HG03039 (cell line): ENCODE measurements at regions not wholly inside any gene's neighbourhood (a gene's known extent, or its start where the extent isn't known, plus 50 kb on each side); places are given as distances from the start of the nearest gene placed in this dataset.
"Not testable (repeated sequence)": the region's sequence is repeated elsewhere in the genome, so short reads cannot be mapped to it uniquely, and the experiment has no call there.

Experiments
- ATAC-seq: cut with Tn5 transposase; IDR thresholded peaks from one replicate; pipeline ENCODE4 v1.9.1; 2021; ENCODE audit warnings: mild to moderate bottlenecking, moderate library complexity; ENCODE audit not compliant: unreplicated experiment

DNA sequence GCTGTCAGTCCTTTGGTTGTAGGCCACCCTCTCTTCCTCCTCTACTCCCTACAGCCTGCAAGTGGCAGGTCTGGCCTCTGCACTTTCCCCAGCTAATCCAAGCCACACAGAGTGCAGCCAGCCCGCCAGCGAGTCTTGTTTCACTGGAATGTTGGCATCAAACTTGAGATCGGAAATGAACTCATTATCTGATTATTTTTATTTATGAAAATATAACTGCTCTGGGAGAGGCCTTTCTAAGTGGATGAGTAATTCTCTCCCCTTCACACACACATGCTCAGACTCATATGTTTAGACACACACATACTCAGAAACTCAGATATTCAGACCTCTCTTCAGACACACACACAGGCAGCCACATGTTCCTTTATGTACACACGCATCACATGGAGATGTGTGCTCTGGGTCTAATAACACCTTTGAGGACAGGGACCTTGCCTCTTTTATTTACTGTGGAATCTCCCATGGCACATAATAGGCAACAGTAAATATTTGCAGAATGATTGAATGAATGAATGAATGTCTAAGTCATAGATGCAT is 151.3 kb downstream of the ZFP36L2 start:
- no peak for ATAC-seq

GRCh38 chr2:43074592-43075053 is 151.8 kb downstream of the ZFP36L2 start:
- ATAC-seq = no peak

DNA sequence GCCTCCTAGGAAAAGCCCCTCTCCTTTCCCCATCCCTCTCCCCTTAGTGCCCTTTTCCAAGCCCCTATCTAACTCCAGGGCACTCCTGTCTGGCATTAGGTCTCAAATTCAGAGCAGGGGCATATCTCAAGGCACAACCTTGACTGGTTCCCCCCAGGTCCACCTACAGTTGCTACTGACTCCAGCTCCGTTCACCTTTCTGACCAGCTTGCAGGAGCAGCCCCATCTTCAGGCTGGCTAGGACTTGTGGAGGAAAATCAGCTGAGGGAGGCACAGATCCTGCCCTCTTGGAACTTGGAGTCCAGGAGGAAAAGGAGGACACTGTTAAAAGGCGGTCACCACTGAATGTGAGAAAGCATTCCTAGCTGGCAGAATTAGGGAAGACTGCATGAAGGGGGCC is 152.4 kb downstream of the ZFP36L2 start:
- ATAC-seq = no peak

GRCh38 chr2:43073401-43073825 is 153.0 kb downstream of the ZFP36L2 start:
- no peak for ATAC-seq

GRCh38 chr2:43071599-43072550 is 154.5 kb downstream of the ZFP36L2 start:
- no peak for ATAC-seq

GRCh38 chr2:43070676-43071502 is 155.5 kb downstream of the ZFP36L2 start:
- ATAC-seq = no peak

DNA sequence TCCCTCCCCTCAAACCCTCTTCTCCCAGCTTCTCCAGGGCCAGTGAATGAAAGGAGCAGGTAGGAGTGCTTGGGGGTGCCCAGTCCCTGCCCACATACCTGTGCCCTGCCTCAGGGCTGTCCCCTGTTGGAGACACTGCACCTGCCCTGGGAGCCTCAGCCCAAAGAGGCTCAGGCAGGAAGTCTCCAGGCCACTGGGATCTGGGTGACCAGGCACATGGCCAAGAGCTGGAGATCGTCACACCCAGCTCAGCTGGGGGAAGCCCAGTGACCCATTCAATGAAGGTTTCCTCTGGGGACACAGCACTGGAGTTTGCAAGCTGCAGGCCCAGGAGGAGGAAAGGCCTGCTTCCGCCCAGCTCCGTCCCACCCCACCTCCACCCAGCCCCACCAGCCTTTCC is 156.4 kb downstream of the ZFP36L2 start:
- no peak for ATAC-seq

- ATAC-seq = no peak
These were observed 157.5 kb downstream of the ZFP36L2 start for GRCh38 chr2:43068631-43069517.

GRCh38 chr2:43068041-43068533 is 158.3 kb downstream of the ZFP36L2 start:
- ATAC-seq = no peak

DNA sequence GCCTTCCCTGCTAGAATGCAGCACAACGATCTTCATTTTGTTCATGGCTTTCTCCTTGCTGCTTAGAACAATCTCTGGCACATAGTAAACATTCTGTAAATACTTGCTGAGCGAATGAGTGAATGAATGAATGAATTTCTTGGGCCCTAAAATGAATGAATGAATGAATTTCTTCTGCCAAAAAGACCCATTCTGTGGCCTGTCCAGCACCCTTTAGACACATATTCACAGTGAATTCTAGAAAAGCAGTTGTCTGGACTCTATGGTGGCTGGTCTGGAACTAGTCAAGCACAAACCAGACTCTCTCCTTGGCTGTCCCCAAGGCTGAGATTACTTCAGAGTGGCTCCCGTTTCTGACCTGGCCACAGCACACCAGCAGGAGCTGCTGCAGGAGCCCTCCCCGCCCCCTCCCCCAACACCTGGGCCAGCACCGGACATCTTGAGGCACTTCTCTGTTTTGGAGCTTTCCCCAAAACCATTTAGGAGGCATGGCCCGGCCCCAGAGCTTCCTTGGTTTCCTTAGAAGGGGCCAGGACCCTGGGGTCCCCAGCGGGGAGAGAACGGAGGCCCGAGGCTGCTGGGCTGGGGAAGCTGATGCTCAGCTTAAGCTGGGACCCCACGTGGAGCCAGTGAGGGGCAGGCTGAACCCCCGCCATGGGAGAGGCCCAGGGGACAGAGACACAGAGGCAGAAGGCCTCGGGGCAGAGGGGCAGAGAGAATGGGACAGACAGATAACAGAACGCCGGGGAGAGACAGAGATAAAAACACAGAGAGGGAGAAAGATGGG is 159.0 kb downstream of the ZFP36L2 start:
- ATAC-seq = no peak

DNA sequence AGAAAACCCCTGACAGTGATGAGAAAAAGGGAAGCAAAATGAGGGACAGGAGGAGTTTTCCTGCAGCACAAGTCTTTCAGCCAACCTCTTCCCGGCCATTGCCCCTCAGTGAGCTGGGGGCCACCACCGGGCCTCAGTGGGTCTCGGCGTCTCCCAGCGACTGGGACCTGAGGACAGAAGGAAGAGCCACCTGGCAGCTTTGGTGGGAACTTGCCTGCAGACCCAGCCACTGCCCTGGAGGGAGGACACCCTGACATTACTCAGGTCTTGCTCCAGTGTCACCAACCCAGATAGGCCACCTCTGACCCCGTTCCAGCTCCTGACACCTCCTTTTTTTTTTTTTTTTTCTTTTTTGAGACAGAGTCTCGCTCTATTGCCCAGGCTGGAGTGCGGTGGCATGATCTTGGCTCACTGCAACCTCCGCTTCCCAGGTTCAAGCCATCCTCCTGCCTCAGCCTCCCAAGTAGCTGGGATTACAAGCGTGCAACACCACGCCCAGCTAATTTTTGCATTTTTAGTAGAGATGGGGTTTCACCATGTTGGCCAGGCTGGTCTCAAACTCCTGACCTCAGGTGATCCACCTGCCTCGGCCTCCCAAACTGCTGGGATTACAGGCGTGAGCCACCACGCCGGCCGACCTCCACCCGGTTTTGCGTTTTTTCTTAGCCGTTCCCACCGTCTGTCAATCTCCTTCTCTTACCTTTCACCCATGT is 159.7 kb downstream of the ZFP36L2 start:
- ATAC-seq = not testable (repeated sequence)

DNA sequence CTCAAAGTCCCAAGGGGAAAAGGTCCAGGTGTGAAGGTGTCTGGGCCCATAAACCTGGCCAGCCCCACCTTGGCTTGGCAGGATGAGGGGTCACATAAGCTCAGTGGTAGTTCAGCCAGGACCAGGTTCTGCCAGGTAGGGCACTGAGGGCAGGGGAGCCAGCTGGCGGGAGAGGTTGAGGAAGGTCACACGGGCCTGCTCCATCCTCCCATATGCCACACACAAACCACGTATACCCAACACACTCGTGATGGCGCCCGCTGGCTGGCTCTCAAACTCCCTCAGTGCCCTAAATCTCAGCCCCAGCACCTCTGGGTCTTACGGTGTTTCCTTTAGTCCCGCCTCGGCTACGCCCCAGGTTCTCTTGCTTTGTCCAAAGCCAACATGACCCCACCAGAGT is 160.5 kb downstream of the ZFP36L2 start:
- no peak for ATAC-seq

DNA sequence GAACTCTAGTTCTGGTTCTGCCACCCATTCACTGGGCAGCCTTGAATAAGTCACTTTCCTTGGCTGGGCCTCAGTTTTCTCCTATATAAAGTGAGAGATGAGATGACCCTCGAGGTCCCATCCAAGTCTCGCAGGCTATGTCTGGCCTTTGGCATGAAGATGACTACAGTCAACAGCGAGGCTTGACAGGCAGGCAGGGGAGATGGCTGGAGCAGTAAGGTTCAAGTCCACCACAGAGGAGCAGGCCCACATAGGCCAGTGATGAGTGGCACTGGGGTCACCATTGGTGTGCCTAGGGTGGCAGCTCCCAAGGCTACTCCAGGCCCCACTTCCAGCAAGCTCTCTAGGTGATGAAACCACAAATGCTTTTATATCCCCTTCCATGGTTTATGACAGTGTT is 161.4 kb downstream of the ZFP36L2 start:
- no peak for ATAC-seq

DNA sequence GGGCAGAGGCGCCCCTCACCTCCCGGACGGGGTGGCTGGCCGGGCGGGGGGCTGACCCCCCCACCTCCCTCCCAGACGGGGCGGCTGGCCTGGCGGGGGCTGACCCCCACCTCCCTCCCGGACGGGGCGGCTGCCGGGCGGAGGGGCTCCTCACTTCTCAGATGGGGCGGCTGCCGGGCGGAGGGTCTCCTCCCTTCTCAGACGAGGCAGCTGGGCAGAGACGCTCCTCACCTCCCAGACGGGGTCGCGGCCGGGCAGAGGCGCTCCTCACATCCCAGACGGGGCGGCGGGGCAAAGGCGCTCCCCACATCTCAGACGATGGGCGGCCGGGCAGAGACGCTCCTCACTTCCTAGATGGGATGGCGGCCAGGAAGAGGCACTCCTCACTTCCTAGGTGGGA is 163.3 kb downstream of the ZFP36L2 start:
- ATAC-seq = not testable (repeated sequence)

- ATAC-seq = no peak
These were observed 164.3 kb downstream of the ZFP36L2 start for GRCh38 chr2:43062058-43062457.

DNA sequence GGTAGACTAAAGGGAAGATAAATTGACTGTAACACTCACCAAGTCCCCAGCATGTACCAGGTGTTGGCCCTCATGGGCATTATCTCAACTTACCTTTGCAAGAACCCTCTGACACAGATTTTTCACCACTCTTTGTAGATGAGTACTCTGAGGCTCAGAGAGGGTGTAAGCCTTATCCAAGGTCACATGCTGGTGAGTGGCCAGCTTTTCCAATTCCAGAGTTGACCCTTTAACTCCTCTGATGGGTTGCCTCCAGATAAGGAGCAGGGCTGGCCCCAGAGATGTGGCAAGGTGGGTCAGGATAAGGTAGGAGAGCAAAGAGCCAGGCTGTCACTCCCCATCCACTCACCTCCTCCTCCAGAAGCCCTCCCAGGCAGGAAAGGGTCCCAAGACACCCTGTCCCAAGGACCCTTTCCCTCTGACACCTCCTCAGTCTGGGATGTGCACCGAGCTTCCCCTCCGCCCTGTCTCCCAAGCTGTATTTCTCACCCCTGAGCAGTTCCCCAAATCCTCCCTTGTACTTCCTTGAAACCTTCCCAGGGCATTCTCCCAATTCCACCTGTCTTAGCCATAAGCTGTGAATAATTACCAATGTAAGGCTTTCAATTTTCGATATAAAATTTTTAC is 165.9 kb downstream of the ZFP36L2 start:
- ATAC-seq = no peak

- ATAC-seq = peak; percentile 68
These were observed 167.1 kb downstream of the ZFP36L2 start for GRCh38 chr2:43059183-43059897.

DNA sequence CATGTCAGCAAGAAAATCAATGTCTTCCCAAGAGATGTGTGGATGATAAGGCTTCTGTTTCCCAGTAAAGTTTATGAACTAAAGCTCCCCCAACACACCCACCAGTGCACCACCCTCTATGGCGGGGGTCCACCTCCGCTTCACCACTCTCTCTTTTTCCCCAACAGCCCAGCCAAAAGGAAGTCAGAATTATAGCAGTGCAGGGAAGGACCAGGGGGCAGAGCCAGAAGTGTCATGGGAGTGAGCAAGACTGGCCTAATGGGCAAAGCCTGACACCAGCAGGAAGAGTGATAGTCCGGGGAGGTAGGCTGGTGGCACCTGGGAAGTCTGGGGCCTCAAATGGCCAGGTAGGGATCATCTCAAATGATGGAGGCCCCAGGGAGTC is 167.7 kb downstream of the ZFP36L2 start:
- ATAC-seq = no peak
